ENCODE measurements at regions not wholly inside any gene's neighbourhood (a gene's known extent, or its start where the extent isn't known, plus 50 kb on each side); places are given as distances from the start of the nearest gene placed in this dataset.

DNA sequence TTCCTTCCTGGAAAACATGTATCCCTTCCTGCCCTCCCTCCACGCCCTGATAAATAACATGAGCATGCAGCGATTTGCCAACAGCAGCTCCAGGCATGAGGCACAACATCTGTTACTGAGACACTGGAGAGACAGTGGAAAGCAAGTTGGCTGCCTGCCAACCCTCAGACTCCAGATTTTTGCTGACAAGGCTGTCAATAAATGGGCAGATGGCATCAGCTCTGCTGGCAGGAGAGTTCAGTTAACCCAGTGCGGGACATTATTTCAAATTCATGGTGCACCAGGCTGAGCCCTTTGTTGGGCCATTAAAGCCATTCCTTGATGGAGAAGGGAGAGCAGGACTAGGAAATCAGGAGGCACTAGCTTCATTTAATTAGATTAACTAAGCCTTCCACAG is 293.3 kb downstream of the MEX3B start:
- dilution Hi-C loops (cut with MboI; ENCODE audit: extremely low pct_ligation_motif_present, low sequenced_read_pairs): no loop called here
- Histone ChIP-seq H3K9ac (replicated peaks; ENCODE audit: extremely low read depth, insufficient read depth, low read length) (no peak overlapping the region), H3K27me3 (ENCODE audit: control insufficient read depth in 2 of 2, insufficient read depth in 2 of 2, low read length in 2 of 2) (no peaks in the 10 kb centered on the region), H3K36me3 (ENCODE audit: control insufficient read depth in 2 of 2, extremely low read depth in 1 of 2, insufficient read depth in 2 of 2, low read length in 2 of 2) (no peaks in the 10 kb centered on the region), H3K4me3 (replicated peaks in 1 of 3; ENCODE audit: insufficient read depth in 1 of 3, low read depth in 1 of 3, low read length in 3 of 3) (no peak overlapping the region), H3K9me1 (replicated peaks; ENCODE audit: control insufficient read depth, extremely low read depth, insufficient read depth, low read length) (no peaks in the 10 kb centered on the region), H2AFZ (ENCODE audit: low read depth, low read length) (no peak overlapping the region), H3K79me2 (ENCODE audit: control insufficient read depth, insufficient read depth, low read length) (no peaks in the 10 kb centered on the region), H3K27ac (ENCODE audit: insufficient read depth, low read depth, low read length) (no peak overlapping the region), H3K4me1 (ENCODE audit: control insufficient read depth, extremely low read depth, insufficient read depth, low read length) (no peaks in the 10 kb centered on the region), H4K20me1 (replicated peaks; ENCODE audit: control insufficient read depth, extremely low read depth, insufficient read depth, low read length) (no peaks in the 10 kb centered on the region), H3K9me3 (replicated peaks; ENCODE audit: control insufficient read depth, insufficient read depth, low read length) (no peaks in the 10 kb centered on the region), H3K4me2 (ENCODE audit: insufficient read depth, low read length) (no peak overlapping the region)
- no TSS peak for BruUV-seq (replicated peaks)
- TF ChIP-seq GATA2 (IDR thresholded peaks at IDR 0.05; ENCODE audit: insufficient read depth, insufficient read length, low read depth, low read length) (no peak), POLR2A (IDR thresholded peaks at IDR 0.05; ENCODE audit: low read depth, low read length) (no peak), POLR2AphosphoS5 (IDR thresholded peaks at IDR 0.05; ENCODE audit: insufficient read depth, low read depth, low read length) (no peak), FOS (IDR thresholded peaks at IDR 0.05; ENCODE audit: borderline replicate concordance, insufficient read depth, low read length) (no peak), MYC (IDR thresholded peaks at IDR 0.05; ENCODE audit: low read depth, low read length) (no peak), EZH2 (IDR thresholded peaks at IDR 0.05; ENCODE audit: borderline replicate concordance, low read depth, low read length, severe bottlenecking) (no peak), JUN (IDR thresholded peaks at IDR 0.05; ENCODE audit: borderline replicate concordance, insufficient read depth, insufficient read length, low read depth) (no peak)
- TF ChIP-seq, protein P1, sequence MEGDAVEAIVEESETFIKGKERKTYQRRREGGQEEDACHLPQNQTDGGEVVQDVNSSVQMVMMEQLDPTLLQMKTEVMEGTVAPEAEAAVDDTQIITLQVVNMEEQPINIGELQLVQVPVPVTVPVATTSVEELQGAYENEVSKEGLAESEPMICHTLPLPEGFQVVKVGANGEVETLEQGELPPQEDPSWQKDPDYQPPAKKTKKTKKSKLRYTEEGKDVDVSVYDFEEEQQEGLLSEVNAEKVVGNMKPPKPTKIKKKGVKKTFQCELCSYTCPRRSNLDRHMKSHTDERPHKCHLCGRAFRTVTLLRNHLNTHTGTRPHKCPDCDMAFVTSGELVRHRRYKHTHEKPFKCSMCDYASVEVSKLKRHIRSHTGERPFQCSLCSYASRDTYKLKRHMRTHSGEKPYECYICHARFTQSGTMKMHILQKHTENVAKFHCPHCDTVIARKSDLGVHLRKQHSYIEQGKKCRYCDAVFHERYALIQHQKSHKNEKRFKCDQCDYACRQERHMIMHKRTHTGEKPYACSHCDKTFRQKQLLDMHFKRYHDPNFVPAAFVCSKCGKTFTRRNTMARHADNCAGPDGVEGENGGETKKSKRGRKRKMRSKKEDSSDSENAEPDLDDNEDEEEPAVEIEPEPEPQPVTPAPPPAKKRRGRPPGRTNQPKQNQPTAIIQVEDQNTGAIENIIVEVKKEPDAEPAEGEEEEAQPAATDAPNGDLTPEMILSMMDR (IDR thresholded peaks at IDR 0.05; ENCODE audit: extremely low read depth in 1 of 2, insufficient read depth in 1 of 2, low read depth in 1 of 2, low read length in 2 of 2): no peak
- FAIRE-seq: no peak
- ChIA-PET POLR2A (no interaction called here), CTCF (no interaction called here)
- intact Hi-C loops (cut with micrococcal nuclease): no loop called here
- DNase-seq (ENCODE audit: low read depth, low spot score): peak; percentile 3
